NCI-H2029 (cell line): ENCODE measurements at regions not wholly inside any gene's neighbourhood (a gene's known extent, or its start where the extent isn't known, plus 50 kb on each side); places are given as distances from the start of the nearest gene placed in this dataset.
"Not testable (repeated sequence)": the region's sequence is repeated elsewhere in the genome, so short reads cannot be mapped to it uniquely, and the experiment has no call there.

Source experiments
- DNase-seq: peaks from one replicate; lab custom pipeline; 2025; lab: John Stamatoyannopoulos, UW

DNA sequence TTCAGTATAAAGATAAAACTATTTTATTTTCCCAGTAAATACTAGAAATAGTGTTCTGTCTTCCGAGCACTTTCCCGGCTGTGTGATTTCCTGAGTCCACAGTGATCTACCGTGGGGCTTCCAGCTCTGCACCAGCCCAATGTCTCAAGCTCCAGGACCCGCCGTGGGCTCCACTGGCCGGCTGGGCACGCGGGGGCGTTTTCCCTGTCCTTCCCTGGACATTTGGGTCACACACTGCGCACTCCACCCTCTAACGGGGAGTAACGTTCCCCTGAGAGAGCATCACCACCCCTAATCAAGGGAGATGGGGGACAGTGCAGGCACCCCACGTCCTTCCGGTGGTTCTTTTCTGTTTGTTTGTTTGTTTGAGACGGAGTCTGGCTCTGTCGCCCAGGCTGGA lies 844.6 kb upstream of the FRG1 start:
- DNase-seq: no peak

DNA sequence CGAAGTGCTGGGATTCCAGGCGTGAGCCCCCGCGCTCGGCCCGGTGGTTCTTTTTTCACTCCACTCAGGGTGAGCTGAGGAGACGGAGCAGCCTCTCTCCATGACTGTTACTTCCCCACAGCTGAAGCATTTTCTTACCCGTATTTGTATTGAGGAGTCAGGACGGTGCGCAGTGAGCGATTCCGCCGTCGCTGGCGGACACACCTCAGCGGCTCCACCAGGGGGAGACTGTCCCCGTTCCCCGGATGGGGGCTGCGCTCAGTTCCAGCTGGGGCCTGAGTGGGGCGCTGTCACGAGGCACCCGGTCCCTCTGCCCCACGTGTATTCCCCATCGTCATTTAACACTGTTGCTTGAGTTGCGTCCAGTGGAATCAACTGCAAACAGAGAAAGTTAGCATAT lies 844.0 kb upstream of the FRG1 start:
- DNase-seq: no peak

DNA sequence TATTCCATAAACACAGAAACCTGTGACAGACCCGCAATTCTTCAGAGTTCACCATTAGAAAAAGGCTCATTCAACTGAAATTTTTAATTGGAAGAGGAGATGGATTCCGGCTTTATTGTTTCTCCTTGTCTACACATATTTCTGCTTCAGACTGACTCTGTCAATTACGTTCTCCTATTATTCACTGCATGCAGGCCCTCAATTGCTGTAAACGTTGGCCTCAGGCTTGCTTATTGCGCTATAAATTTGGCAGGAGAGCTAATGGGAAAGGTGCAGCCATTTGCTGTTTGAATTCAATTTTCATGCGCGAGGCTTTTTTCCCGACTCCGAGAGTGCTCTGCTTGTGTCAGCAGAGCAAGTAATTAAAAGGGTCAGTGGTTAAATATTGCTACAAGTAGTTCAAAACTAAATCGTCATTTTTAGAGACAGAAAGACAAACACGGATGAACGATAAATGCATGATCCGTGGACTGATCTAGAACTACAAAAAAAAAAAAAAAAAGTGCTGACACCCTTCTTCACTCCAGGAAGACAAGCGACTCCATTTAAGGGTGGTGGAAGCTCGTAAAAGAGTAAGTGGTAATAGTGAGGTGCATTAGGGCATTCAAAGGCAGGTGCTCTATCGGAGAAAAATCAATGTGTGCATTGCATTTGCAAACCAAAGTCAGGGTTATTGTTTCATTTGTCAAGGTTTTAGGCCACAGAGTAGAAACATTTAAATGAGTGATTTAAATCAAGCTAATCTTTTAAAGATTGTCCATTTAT lies 841.6 kb upstream of the FRG1 start:
- no peak for DNase-seq

DNA sequence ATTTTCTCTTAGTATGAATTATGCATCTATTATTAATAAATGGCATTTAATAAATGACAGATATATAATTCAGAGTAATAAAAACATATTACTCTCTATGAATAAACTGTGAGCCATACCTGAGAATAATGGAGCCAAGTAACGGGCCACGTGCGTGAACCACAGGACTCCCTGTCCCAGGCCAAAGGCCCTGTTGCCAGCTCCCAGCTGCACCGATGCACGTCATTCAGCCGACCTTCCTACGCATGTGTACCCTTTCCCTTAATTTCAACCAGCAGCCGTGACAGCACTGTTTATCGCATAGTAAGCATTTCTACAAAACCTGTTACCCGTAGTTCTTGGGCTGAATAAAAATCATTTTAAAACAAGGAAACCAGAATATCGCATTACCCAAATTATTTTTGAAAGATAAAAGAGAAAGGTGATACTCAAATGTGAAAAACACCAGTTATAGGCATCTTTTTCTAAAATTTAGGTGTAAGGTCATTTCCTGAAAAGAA lies 827.2 kb upstream of the FRG1 start:
- DNase-seq: no peak

DNA sequence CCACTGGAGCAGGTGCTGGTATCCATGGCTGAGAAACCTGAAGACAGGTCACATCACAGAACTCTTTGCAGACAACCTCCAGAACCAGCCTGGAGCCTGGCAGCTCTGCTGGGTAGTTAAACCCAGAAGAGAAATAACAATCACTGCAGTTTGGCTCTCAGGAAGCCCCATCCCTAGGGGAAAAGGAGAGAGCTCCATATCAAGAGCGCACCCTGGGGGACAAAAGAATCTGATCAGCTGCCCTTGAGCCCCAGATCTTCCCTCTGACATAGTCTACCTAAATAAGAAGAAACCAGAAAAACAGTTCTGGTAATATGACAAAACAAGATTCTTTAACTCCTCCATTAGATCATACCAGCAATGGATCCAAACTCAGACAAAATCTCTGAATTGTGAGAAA lies 823.2 kb upstream of the FRG1 start:
- no peak for DNase-seq

DNA sequence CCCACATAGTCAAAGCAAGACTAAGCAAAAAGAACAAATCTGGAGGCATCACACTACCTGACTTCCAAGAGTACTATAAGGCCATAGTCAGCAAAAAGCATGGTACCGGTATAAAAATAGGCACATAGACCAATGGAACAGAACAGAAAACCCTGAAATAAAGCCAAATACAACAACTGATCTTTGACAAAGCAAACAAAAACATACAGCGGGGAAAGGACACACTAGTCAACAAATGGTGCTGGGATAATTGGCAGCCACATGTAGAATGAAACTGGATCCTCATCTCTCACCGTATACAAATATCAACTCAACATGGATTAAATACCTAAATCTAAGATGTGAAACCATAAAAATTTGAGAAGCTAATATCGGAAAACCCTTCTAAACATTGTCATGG lies 819.3 kb upstream of the FRG1 start:
- peak; percentile 71 for DNase-seq

DNA sequence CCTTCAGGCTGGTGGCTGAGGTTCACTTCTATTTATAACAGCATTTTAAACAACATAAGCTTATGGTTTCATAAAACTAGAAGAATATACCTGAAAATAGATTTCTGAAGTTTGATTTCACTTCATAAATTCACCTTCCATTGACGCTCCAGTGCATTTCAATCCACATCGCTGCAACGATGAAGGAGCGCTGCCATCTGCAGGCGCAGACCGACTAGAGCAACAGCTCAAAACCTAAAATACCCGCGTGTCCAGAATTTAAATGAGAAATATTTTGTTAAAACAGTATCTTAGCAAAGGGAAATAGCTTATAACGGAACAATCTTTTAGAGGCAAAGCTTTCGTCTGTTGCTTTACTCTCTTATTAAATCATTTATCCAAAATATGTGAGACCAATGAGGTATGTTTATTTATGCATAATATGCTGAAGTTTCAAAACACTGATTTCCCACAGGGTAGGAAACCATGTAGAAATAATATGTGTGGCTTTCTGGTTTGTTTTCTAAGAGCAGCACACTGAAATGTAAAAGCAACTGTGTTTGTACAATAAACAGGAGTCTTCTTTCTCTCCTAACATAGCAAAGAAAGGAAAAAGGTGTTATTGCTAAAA lies 816.4 kb upstream of the FRG1 start:
- DNase-seq: peak; percentile 3

DNA sequence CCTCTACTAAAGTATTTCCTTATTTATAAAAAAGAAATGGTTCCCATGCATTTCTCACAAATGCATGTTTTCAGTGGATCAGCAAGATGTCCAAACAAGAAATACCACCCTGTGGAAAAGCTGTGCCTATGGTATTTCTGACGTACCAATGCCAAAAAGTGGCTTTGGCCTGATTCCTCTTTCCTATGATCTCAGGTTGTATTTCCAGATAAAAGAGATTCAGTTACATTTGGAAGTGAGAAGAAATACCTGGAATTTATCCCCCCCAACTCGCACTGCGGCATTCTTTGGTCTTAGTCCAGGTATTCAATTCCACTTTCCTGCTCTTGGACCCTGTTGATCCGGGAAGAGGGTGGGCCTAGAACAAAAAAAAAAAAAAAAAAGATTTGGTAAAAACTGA lies 815.9 kb upstream of the FRG1 start:
- DNase-seq: no peak

DNA sequence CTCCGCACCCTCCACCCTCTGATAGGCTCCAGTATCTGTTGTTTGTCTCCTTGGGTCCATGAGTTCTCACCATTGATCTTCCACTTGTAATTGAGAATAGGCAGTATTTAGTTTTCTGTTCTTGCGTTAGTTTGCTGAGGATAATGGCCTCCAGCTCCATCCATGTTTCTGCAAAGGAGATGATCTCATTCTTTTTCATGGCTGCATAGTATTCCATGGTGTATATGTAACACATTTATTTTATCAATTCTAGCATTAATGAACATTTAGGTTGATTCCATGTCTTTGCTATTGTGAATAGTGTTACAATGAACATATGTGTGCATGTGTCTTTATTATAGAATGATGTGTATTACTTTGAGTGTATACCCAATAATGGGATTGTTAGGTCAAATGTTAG lies 814.6 kb upstream of the FRG1 start:
- DNase-seq: no peak

DNA sequence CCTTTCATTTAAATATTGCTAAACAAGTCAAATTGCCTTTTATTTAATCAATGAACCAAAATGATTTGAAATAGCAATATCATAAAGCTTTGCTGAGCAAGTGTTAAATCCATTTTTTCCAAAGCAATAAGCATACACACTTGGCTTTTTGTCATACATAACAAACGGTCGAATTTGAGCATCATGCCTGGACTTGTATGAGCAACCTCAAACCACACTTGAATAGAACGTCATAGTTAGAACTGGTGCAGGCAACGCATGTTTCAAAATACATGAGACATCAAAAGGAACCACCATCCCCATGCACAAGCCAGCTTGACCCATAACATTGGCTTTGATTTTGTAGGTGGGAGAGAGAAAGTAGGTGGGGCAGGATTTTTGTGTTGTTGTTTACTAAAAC lies 812.3 kb upstream of the FRG1 start:
- no peak for DNase-seq

DNA sequence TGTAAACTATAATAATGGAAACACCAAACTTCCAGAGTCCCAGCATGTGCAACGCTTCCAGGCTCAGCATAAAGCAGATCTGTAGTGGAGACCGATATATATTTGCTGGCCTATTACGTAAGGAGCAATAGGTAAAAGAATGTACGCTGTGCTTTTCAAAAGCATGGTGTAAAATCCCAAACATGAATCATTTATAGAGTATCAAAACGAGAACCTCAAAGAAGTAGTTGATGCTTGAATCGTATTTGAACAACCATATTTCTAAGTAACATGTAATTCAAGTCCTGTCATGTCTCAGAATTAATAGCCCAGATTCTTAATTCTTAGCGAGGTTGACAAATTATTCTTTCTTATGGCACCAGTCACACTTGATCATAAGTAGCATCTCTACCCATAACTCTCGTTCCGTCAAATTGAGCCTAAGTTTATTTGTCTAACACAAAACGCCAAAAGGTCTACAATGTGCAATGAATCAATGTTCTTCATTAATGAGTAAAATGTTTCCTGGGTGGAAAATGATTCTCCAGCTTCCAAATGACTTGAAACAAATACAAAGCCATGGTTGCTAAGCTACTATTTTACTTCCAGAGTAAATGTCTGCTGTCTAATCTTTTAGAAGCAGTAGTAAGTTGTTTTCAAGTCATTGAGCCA lies 811.5 kb upstream of the FRG1 start:
- no peak for DNase-seq

DNA sequence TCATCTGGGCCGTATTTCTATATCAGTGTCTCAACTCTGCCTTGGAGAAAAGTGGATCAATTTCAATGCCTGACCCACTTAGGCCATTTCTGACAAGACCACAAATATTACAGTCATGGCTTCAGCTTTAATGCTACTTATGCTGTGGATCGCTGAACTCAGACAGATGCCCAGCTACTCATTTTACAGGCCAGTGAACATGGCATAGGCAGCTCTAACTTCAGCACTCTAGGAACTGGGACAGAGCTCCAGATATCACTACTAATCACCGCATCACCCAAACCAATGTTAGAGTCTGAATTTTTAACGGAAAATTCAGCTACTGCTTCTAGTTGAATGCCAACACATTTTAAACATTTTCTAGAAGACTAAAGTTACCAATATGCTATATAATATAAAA lies 809.6 kb upstream of the FRG1 start:
- no peak for DNase-seq

DNA sequence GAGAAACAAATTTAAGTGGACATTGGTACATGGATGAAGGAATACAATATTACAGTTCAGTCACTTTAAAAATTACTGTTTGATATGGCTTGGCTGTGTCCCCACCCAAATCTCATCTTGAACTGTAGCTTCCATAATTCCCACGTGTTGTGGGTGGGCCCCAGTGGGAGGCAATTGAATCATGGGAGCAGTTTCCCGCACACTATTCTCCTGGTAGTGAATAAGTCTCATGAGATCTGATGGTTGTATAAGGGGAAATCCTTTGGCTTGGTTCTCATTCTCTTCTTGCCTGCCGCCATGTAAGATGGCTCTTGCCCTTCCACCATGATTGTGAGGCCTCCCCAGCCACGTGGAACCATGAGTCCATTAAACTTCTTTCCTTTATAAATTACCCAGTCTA lies 804.2 kb upstream of the FRG1 start:
- no peak for DNase-seq

DNA sequence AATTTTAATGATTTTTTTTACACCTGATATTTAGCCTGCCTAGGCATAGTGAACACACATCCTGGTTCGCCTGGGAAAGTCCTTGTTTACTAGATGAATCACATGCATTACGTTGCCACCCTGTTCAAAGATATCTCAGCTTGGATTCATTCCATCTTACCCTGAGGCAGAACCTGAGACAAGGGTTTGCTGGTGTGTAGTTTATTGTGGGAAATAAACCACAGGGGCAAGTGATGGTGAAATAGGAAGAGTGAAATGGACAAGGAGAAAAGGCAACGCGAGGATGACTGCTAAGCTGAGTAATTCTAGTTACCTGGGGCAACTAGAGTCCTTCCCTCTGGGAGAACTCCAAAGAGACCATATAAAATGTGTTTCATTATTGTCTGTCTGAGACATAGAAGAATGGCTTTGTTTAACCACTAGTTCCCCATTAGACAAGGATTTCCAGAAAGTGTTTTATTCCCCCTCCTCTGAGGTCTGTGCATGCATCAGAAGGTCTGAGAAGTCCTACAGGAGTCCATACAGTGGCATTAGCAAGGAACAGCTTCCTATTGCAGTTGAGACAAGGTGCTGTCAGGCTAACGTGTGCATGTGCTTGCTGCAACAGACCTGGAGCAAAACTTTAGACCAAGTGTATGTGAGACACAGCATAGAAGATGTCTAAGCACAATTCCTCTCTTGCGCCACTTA lies 797.3 kb upstream of the FRG1 start:
- peak; percentile 3 for DNase-seq

DNA sequence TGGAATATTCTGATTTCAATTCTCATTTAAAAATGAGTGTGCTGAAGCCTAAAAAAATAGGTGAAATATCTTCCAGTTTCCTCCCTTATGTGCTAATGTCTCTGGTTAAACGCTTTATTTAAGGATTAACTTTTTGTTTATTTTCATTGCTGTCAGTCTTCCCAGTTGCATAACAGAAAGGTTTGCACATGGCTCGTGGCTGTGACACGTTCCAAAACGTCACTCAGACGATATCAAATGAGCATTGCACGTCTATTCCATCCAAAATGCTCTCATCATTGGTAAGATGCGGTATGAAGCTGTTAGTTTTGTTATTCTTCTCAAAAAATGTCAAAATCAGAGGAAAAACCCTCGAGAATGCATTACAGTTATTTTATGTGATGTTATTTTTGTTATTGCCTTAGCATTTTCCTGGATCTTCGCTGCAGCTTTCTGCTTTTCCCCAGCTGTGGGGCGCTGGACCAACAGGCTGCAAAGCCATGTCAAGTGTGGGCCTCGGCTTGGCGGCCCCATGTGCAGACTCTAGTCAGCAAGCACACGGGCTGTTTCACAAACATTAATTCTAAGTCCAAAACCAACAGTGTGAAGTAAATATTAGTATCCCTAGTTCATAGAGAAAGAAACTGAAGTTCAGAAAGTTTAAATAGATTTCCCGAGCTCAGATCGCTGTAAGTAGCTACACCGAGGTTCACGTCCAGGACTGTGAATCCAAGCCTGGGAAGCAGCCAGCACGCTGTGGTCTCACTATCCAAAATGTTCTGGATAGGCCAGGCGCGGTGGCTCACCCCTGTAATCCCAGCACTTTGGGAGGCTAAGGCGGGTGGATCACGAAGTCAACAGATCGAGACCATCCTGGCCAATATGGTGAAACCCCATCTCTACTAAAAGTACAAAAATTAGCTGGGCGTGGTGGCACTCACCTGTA lies 793.4 kb upstream of the FRG1 start:
- DNase-seq: no peak

DNA sequence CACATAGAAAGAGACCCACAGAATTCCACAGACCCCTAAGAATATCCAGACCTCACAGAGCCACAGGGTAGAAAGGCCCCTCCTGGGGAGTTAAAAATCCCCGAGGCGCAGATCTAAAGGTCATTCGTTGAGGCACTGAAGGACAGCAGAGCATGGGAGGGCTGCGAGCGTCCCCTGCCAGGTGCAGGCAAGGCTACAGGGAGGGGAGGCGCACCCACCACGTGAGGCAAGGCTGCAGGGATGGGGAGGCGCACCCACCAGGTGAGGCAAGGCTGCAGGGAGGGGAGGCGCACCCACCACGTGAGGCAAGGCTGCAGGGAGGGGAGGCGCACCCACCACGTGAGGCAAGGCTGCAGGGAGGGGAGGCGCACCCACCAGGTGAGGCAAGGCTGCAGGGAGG lies 785.6 kb upstream of the FRG1 start:
- not testable (repeated sequence) for DNase-seq

DNA sequence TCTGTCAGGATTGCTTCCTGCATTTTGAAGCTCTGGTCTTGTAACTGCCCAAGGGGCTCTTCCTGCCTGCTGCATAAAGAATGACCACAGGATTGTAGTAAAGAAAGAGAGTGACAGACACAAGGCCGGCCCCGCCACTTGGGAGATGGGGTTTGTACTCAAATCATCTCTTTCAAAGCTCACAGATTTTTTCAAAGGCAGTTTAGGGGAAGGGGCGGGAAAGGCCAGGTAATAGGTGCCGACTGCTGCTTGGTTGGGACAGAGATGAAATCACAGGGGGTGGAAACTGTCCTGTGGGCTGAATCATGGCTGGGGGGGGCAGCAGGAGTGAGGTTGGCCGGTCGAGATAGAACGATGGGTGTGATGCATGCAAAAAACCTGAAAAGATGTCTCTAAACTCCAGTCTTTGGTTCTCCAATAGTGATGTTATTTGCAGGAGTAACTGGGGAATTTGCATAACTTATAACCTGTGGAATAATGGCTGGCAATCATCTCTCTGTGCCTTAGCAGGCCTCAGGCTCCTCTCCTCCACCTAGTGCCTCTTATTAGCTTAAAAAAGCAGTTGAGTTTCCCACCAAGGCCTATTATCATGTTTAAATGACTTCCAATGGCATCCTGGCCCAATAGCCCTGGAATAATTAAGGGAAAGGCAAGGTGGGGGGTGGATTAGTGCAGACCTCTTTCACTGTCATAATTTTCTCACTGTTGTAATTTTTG lies 778.4 kb upstream of the FRG1 start:
- no peak for DNase-seq

DNA sequence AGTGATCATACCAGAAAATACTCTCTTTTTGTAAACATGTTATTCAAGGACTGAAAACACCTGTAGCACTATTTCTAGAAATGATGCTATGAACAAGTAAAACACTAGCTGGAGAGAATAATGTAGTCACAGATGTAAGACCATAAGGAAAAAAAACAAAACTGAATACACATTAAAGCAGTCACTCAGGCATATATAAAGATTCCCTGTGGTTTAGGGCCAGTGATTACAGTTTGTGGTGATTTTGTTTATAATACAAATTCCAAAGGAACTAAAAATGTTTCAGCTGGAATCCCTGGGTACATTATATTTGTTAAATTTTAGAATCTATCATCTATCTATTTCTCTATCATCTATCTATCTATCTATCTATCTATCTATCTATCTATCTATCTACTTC lies 777.8 kb upstream of the FRG1 start:
- no peak for DNase-seq

DNA sequence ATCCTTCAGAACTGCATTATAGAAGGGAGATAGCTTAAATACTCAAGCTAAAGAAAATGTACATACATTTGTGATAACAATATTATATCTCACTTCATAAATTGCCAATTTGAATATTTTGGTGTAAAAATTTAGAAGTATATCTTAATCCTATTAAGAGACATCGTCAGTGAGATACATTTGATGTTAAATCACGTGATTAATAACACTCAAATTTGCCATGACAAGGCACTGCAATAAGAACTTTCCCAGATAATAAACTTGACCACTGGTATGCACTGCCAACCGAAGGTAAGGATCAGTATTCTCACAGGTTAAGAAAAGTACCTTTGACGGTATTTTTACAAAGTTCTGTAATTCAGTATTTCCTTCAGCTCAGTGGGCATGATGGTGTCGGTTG lies 764.7 kb upstream of the FRG1 start:
- DNase-seq: no peak

DNA sequence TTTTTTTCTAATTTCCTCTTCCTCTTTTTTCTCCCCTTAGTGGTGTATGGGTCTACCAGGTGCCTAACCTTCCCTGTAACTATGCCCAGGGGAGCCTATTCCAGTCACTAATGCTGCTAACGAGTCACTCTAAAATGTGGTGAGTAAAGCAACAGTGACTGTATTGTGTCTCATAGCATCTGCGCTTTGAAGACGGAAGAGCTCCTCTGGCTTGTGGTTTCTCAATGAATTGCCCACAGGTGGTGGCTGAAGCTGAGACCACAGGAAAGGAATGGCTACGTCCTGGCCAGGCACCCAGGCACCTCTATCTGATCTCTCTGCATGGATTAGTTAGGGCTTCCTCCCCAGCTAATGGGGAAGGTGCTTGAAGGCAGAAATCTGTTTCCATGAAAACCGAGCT lies 763.5 kb upstream of the FRG1 start:
- no peak for DNase-seq

DNA sequence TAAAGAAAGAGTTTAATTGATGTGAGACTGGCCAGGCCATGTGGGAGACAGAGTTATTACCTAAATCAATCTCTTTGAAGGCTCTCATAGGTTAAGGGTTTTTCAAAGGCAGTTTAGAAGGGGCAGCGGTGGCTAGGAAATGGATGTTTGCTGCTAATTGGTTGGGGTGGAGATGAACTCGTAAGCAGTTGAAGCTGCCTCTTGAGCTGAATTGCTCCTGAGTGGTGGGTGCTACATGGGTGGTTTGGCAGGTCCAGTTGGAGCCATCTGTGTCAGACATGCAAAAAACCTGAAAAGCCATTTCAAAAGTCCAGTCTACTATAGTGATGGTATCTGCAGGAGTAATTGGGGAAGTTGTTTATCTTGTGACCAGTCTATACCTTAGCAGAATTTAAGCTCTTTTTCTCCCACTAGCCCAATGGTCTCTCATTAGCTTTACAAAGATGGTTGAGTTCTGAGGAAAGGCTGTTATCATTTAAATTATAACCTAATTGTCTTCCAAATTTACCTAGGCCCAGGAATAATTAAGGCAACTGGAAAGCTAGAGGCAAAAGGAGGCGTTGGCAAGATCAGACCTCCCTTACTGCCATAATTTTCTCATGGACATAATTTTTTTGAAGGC lies 762.4 kb upstream of the FRG1 start:
- DNase-seq: no peak
